Ureter (tissue), 1 donor: ENCODE measurements at regions not wholly inside any gene's neighbourhood (a gene's known extent, or its start where the extent isn't known, plus 50 kb on each side); places are given as distances from the start of the nearest gene placed in this dataset.
"Not testable (repeated sequence)": the region's sequence is repeated elsewhere in the genome, so short reads cannot be mapped to it uniquely, and the experiment has no call there.

Experiments
- DNase-seq: peaks from one replicate; pipeline ENCODE4 v3.0.0-alpha.2; 2020; ENCODE audit warnings: low spot score
- donor health status: DM: yes; HTN: yes; CAD: no.

DNA sequence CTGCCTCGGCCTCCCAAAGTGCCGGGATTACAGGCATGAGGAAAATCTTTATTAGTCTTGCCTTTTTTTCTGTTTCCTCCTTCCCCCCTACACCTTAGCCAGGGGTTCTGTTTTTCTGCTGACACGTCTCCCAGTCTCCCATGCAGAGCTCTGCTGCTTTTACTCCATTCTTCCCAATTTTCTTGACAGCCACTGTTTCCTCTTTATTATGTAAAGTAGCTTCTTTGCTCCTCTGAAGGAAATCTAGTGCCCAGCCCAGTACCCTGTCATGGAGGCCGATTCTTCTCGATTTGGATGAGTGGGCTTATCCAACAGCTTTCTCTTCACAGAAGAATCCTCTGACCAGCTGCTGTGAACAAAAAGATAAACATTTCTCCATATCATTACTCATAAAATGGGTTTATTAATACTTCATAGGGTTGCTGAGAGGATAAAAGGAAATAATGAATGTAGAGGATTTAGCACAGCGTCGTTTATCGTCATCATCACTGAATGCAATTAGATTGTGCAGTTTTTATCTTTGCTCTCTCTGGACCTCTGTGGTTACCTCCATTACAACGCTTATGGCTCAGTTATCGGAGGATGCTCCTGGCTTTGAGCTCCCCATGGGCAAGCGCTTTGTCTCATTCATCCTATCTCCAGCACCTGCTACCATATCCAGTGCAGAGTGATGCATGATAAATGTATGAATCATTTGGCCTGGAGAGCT lies 375.6 kb upstream of the C11orf87 start:
- DNase-seq = no peak

DNA sequence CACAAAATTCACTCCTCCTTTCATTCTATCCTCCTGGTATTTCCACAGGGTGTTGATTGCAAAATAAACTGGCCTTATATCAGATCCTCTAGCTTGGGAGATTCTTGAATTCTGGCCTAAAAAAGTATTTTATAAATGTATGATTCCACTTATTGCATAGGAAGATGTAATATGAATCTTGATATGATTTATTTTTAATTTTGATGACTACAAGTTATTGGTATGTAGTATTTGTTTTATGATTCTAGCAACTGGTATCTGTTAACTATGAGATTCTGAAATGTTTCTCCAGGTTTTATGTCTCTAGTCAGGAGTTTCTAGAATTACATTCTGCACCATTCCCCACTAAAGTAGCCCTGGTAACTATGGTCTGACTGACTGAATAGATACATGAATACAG lies 373.9 kb upstream of the C11orf87 start:
- DNase-seq = no peak

- no peak for DNase-seq
Measured at GRCh38 chr11:109051200-109051599, 370.8 kb upstream of the C11orf87 start.

DNA sequence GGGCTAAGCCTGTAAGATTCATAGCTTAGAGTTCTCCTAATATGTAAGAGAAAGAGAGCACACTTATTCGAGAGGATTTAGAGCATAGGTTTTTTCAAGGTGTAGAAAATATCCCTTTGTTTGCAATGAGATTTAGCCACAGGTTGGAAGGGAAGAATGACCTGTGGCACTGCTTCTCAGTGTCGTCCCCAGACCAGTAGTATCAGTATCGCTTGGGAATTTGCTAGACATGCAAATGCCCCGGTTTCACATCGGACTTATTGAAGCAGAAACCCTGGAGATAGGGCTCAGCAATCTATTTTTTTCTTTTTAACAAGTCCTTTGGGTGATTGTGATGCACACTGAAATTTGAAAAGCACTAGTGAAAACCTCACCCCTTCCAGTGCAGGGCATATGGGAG lies 362.6 kb upstream of the C11orf87 start:
- no peak for DNase-seq

DNA sequence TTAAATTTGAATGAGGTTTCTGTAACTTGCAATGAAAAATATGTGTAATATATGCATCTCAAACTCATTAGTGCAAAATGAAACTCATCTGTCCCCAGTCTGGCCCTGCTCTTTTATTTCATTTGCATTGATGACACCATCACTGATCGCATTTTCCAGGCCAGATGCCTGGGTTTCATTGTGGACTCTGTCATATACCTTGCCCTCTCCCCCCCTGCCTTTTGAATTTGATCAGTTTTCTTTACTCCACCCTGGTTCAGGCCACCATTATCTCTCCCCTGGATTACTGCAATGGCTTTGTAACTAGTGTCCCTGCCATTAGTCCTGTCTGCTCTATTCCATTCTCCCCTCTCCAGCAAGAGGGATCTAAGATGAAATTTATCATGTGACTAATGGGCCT lies 360.6 kb upstream of the C11orf87 start:
- no peak for DNase-seq

- DNase-seq = no peak
Measured at GRCh38 chr11:109062445-109062844, 359.5 kb upstream of the C11orf87 start.

DNA sequence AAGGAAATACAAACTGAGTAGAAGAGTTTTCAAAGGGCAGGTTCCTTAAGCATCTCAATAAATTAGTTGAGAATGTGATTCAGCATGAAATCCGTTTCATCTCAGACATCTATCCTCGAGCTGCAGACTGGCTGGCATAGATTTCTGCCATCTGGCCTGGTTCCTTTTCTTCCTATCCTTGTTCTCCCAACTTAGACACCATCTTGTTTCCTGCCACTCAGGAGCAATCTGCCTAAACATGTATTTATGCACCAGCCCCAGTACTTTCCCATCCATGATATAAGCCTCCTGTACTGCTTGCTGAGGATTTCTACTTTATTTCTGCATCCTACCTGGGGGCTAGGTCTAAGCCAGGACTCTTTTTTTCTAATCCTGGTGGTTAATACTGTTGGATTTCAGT lies 359.1 kb upstream of the C11orf87 start:
- DNase-seq = no peak

- DNase-seq = not testable (repeated sequence)
Measured at GRCh38 chr11:109064618-109065311, 357.2 kb upstream of the C11orf87 start.

GRCh38 chr11:109071262-109071661 lies 350.7 kb upstream of the C11orf87 start:
- DNase-seq = no peak

- DNase-seq = peak; percentile 49
Measured at GRCh38 chr11:109071712-109072524, 350.1 kb upstream of the C11orf87 start.

GRCh38 chr11:109073032-109073822 lies 348.8 kb upstream of the C11orf87 start:
- no peak for DNase-seq

DNA sequence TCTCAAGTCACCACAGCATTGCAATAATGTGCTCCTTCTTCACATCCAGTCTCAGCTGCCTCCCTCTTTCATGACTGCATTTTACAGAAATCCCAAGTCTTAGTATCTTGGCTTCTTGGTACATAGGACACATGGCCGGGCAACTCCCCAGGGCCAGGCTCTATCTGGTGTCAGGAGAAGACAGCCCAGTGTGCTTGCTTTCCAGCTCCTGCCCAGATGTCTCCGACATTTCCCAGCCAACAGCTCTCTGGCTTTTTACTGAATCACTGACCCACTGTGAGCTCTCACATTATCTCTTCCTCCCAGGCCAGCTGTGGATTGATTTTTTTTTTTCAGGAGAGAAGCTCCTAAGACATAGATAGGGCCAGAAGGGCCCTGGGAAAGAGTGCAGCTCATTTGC lies 346.0 kb upstream of the C11orf87 start:
- no peak for DNase-seq

DNA sequence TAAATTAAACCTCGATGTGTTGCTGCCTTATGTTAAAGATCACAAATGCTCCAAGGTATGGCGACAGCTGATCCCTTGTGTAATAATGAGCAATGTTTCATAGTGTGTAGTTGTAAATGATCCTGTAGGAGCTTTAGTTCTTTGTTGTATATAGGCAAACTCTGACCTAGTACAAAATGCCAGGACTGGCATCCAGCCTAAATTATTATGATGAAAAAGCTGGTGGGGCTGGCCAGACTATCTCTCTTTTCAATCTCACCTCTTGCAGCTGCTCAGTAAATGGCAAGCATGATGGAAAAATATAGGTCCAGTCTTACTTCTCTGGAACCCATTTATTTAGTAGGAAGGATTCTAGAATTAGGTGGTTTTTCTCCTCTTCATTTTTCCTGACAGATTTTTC lies 345.1 kb upstream of the C11orf87 start:
- DNase-seq = no peak

DNA sequence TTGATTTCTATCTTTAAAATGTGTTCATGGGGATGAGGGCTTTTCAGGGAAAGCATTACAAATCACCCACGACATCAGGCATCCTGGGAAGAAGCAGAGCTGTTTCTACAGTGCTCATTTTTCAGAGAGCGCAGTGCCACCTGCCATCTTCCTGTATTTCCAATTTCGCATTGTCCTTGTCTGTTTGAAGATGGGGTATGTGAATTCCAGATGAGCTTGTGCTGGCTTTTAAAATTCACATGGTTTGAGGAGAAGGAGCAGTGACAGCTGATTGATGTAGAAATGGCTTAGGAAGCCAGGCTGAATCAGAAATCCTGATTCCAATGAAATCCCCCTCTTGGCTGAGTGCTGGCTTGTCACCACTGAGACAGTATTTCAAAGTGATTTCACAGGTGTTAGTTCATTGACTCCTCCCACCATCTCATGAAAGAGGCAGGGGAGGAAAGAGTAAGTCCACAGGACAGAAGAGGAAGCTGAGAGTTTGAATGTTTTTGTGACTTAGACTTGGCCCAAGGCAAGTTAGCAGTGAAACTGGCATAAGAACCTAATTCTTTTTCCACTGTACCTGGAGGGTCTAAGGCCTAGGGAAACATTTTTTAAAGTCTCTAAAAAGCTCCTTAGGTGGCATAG lies 344.6 kb upstream of the C11orf87 start:
- no peak for DNase-seq

GRCh38 chr11:109085708-109086373 lies 336.1 kb upstream of the C11orf87 start:
- no peak for DNase-seq

GRCh38 chr11:109086931-109087330 lies 335.1 kb upstream of the C11orf87 start:
- DNase-seq = no peak

- DNase-seq = no peak
Measured at GRCh38 chr11:109088086-109088485, 333.9 kb upstream of the C11orf87 start.

DNA sequence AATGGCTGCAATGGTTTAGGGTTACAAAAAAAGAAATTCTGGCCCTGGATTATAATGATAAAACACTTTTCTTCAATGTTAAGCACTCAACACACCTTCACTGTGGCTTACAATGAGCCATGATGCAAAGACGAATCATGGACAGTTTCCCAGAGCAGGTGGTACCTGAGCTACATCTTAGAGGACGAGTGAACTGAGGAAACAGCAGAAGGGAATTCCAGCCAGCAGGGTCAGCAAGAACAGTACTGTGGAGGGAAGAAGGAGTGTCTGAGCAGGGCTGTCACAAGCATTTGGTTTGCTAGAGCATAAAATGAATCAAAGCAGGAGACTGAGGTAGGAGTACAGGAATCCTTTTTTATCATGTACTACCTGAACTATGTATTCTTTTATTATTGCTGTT lies 332.8 kb upstream of the C11orf87 start:
- DNase-seq = no peak

- no peak for DNase-seq
Measured at GRCh38 chr11:109093354-109093753, 328.6 kb upstream of the C11orf87 start.

- no peak for DNase-seq
Measured at GRCh38 chr11:109096266-109096665, 325.7 kb upstream of the C11orf87 start.
